HEK293 (cell line): ENCODE measurements at regions not wholly inside any gene's neighbourhood (a gene's known extent, or its start where the extent isn't known, plus 50 kb on each side); places are given as distances from the start of the nearest gene placed in this dataset.

ENCODE experiments used
- CTCF ChIA-PET: fragments of 350-600 bp; formaldehyde crosslinking; extraction: SDS; loops from one replicate; lab custom pipeline; 2021; ENCODE audit warnings: antibody characterized with exemption; lab: Yijun Ruan, JAX
- POLR2A ChIA-PET: fragments of 300-600 bp; formaldehyde crosslinking; extraction: SDS; loops from one replicate; lab custom pipeline; 2020; ENCODE audit warnings: antibody characterized with exemption, inconsistent platforms; lab: Yijun Ruan, JAX
- H3K27ac ChIP-seq: fragments of 200-500 bp; sonication (Bioruptor generic); 2 replicates; pipeline ENCODE4 v1.5.1; 2014; ENCODE audit warnings: low read depth, low read length, control low read depth, inconsistent platforms; ENCODE audit errors: extremely low read depth
- H3K36me3 ChIP-seq, 2 experiments: fragments of 200-500 bp in 1 of 2; sonication (Bioruptor generic) in 1 of 2; 1 replicate in 1 of 2; 2 replicates in 1 of 2; pipeline ENCODE4 v1.5.1; 2014 to 2017; ENCODE audit warnings: inconsistent platforms in 2 of 2, low read length in 2 of 2; ENCODE audit not compliant: control insufficient read depth in 2 of 2, insufficient read depth in 1 of 2
- H3K4me1 ChIP-seq: fragments of 200-500 bp; sonication (Bioruptor generic); 2 replicates; pipeline ENCODE4 v1.5.1; 2014; ENCODE audit warnings: mild to moderate bottlenecking, low read length, inconsistent platforms; ENCODE audit not compliant: control insufficient read depth, insufficient read depth
- H3K4me3 ChIP-seq: 2 replicates; pipeline ENCODE4 v1.5.1; 2011; ENCODE audit warnings: low read depth, mild to moderate bottlenecking, control low read depth, low read length, moderate library complexity
- H3K9me3 ChIP-seq: fragments of 200-500 bp; sonication (Bioruptor generic); 2 replicates; pipeline ENCODE4 v1.5.1; 2014; ENCODE audit warnings: low read depth, low read length, inconsistent platforms; ENCODE audit not compliant: control insufficient read depth, insufficient read depth
- ELK4 ChIP-seq: IDR thresholded peaks from 2 replicates; pipeline ENCODE4 v1.6.1; 2011; ENCODE audit warnings: mild to moderate bottlenecking, low read depth, low read length, borderline replicate concordance
- HOXD13 ChIP-seq: sonication (generic); formaldehyde crosslinking; IDR thresholded peaks from 2 replicates; pipeline ENCODE4 v1.8.0; 2022; ENCODE audit warnings: missing genetic modification reagents, borderline replicate concordance
- OVOL3 ChIP-seq: fragments of 450-650 bp; formaldehyde crosslinking; IDR thresholded peaks from 2 replicates; pipeline ENCODE4 v1.5.1; 2016; ENCODE audit warnings: missing biosample characterization, missing genetic modification characterization
- PRDM10 ChIP-seq: fragments of 450-650 bp; formaldehyde crosslinking; IDR thresholded peaks from 2 replicates; pipeline ENCODE4 v1.5.1; 2016; ENCODE audit warnings: missing biosample characterization, missing genetic modification characterization
- YY2 ChIP-seq: fragments of 450-650 bp; formaldehyde crosslinking; IDR thresholded peaks from 2 replicates; pipeline ENCODE4 v1.5.1; 2016; ENCODE audit warnings: missing biosample characterization, missing genetic modification characterization
- ZNF10 ChIP-seq: fragments of 450-650 bp; formaldehyde crosslinking; IDR thresholded peaks from 2 replicates; pipeline ENCODE4 v1.5.1; 2017; ENCODE audit warnings: missing biosample characterization, missing genetic modification characterization
- ZNF140 ChIP-seq: fragments of 450-650 bp; formaldehyde crosslinking; IDR thresholded peaks from 2 replicates; pipeline ENCODE4 v1.5.1; 2016; ENCODE audit warnings: missing biosample characterization, missing genetic modification characterization
- ZNF184 ChIP-seq: fragments of 450-650 bp; IDR thresholded peaks from 2 replicates; pipeline ENCODE4 v1.5.1; 2018; ENCODE audit warnings: missing biosample characterization, mild to moderate bottlenecking, missing genetic modification characterization
- ZNF37A ChIP-seq: fragments of 450-650 bp; IDR thresholded peaks from 2 replicates; pipeline ENCODE4 v1.5.1; 2018; ENCODE audit warnings: missing biosample characterization, missing genetic modification characterization
- ZNF391 ChIP-seq: fragments of 450-650 bp; formaldehyde crosslinking; IDR thresholded peaks from 2 replicates; pipeline ENCODE4 v1.5.1; 2016; ENCODE audit warnings: low read depth, missing biosample characterization, missing genetic modification characterization, borderline replicate concordance
- ZNF404 ChIP-seq: fragments of 450-650 bp; formaldehyde crosslinking; IDR thresholded peaks from 2 replicates; pipeline ENCODE4 v1.5.1; 2017; ENCODE audit warnings: missing biosample characterization, missing genetic modification characterization
- ZNF416 ChIP-seq: fragments of 450-650 bp; formaldehyde crosslinking; IDR thresholded peaks from 2 replicates; pipeline ENCODE4 v1.5.1; 2016; ENCODE audit warnings: missing biosample characterization, missing genetic modification characterization
- ZNF518A ChIP-seq: fragments of 450-650 bp; formaldehyde crosslinking; conservative IDR thresholded peaks from 2 replicates; pipeline ENCODE4 v1.5.1; 2016; ENCODE audit warnings: low read depth, missing biosample characterization, missing genetic modification characterization
- ZNF555 ChIP-seq: fragments of 450-650 bp; formaldehyde crosslinking; conservative IDR thresholded peaks from 2 replicates; pipeline ENCODE4 v1.5.1; 2017; ENCODE audit warnings: missing biosample characterization, mild to moderate bottlenecking, missing genetic modification characterization, inconsistent platforms
- ZNF621 ChIP-seq: fragments of 450-650 bp; formaldehyde crosslinking; IDR thresholded peaks from 2 replicates; pipeline ENCODE4 v1.5.1; 2017; ENCODE audit warnings: missing biosample characterization, missing genetic modification characterization
- ZNF624 ChIP-seq: fragments of 450-650 bp; formaldehyde crosslinking; IDR thresholded peaks from 2 replicates; pipeline ENCODE4 v1.5.1; 2017; ENCODE audit warnings: missing biosample characterization, missing genetic modification characterization
- ZNF639 ChIP-seq: fragments of 450-650 bp; formaldehyde crosslinking; IDR thresholded peaks from 2 replicates; pipeline ENCODE4 v1.5.1; 2016; ENCODE audit warnings: missing biosample characterization, missing genetic modification characterization
- ZNF645 ChIP-seq: fragments of 450-650 bp; formaldehyde crosslinking; IDR thresholded peaks from 2 replicates; pipeline ENCODE4; 2016; ENCODE audit warnings: missing biosample characterization, missing genetic modification characterization
- ZNF704 ChIP-seq: fragments of 450-650 bp; formaldehyde crosslinking; IDR thresholded peaks from 2 replicates; pipeline ENCODE4 v1.5.1; 2016; ENCODE audit warnings: missing biosample characterization, missing genetic modification characterization
- ZNF707 ChIP-seq: fragments of 450-650 bp; formaldehyde crosslinking; IDR thresholded peaks from 2 replicates; pipeline ENCODE4 v1.5.1; 2016; ENCODE audit warnings: missing biosample characterization, missing genetic modification characterization
- ZNF785 ChIP-seq: fragments of 450-650 bp; formaldehyde crosslinking; IDR thresholded peaks from 2 replicates; pipeline ENCODE4 v1.5.1; 2016; ENCODE audit warnings: missing biosample characterization, missing genetic modification characterization
- ZNF791 ChIP-seq: fragments of 450-650 bp; formaldehyde crosslinking; IDR thresholded peaks from 2 replicates; pipeline ENCODE4 v1.5.1; 2016; ENCODE audit warnings: missing biosample characterization, missing genetic modification characterization

- TF ChIP-seq ZNF140 (no peak), ZNF416 (tag by site-specific recombination) (no peak), PRDM10 (tag by site-specific recombination) (no peak), ZNF404 (tag by site-specific recombination) (no peak)
- CTCF ChIA-PET: no interaction called here
These were observed 1296.1 kb upstream of the PABPC4L start for GRCh38 chr4:135497563-135498152.

GRCh38 chr4:135492439-135492838 is 1290.8 kb upstream of the PABPC4L start:
- Histone ChIP-seq H3K4me1 (no peaks in the 10 kb centered on the region), H3K27ac (no peak overlapping the region), H3K36me3 (no peaks in the 10 kb centered on the region), H3K9me3 (no peaks in the 10 kb centered on the region), H3K4me3 (no peak overlapping the region)
- ChIA-PET POLR2A (no interaction called here), CTCF (no interaction called here)
- TF ChIP-seq ZNF639 (tag by site-specific recombination): no peak
- TF ChIP-seq ZNF518A: no peak
- TF ChIP-seq ELK4: no peak
- TF ChIP-seq ZNF645 (tag by site-specific recombination): no peak
- TF ChIP-seq OVOL3: no peak
- TF ChIP-seq ZNF791 (tag by site-specific recombination): no peak
- TF ChIP-seq ZNF404 (tag by site-specific recombination): no peak
- no peak for TF ChIP-seq ZNF10
- no peak for TF ChIP-seq HOXD13 (CRISPR knock-in tag)
- no peak for TF ChIP-seq YY2
- no peak for TF ChIP-seq ZNF184 (tag by site-specific recombination)
- no peak for TF ChIP-seq ZNF707 (tag by site-specific recombination)
- no peak for TF ChIP-seq ZNF391 (tag by site-specific recombination)
- no peak for TF ChIP-seq ZNF555 (tag by site-specific recombination)
- no peak for TF ChIP-seq ZNF704 (tag by site-specific recombination)
- no peak for TF ChIP-seq ZNF621 (tag by site-specific recombination)
- TF ChIP-seq ZNF624 (tag by site-specific recombination): no peak
- no peak for TF ChIP-seq ZNF37A (tag by site-specific recombination)
- TF ChIP-seq ZNF785 (tag by site-specific recombination): no peak

More at GRCh38 chr4:135497563-135498152, 1296.1 kb upstream of the PABPC4L start:
- POLR2A ChIA-PET: no interaction called here
- no peaks in the 10 kb centered on the region for H3K36me3 ChIP-seq
- H3K4me3 ChIP-seq: no peak overlapping the region
- H3K27ac ChIP-seq: no peak overlapping the region
- no peaks in the 10 kb centered on the region for H3K4me1 ChIP-seq
- no peaks in the 10 kb centered on the region for H3K9me3 ChIP-seq
